Adrenal gland (tissue), 9 donors: ENCODE measurements at regions not wholly inside any gene's neighbourhood (a gene's known extent, or its start where the extent isn't known, plus 50 kb on each side); places are given as distances from the start of the nearest gene placed in this dataset.

Source experiments
- DNase-seq, 7 donors: peaks; one replicate each; pipeline ENCODE4 v3.0.0-alpha.2; 2019 to 2020
- H3K27ac ChIP-seq, 5 donors: fragments of 200-600 bp; sonication (generic) in 4 of 5; 1 replicate in 3 of 5; 2 replicates in 2 of 5; pipeline versions ENCODE4 v1.5.1 to v1.8.0; 2016 to 2020; ENCODE audit warnings: mild to moderate bottlenecking in 1 of 5
- H3K27me3 ChIP-seq: fragments of 200-600 bp; 2 replicates; pipeline ENCODE4 v1.8.0; 2021
- H3K36me3 ChIP-seq, 2 donors: fragments of 200-600 bp; replicated peaks in 1 of 2; 1 replicate in 1 of 2; 2 replicates in 1 of 2; pipeline versions ENCODE4 v1.5.1 to v1.8.0; 2018 to 2022
- H3K4me1 ChIP-seq, 2 donors: fragments of 200-600 bp; replicated peaks in 1 of 2; 1 replicate in 1 of 2; 2 replicates in 1 of 2; pipeline versions ENCODE4 v1.5.1 to v1.8.0; 2018 to 2021
- H3K4me3 ChIP-seq, 4 donors: fragments of 200-600 bp; sonication (generic) in 3 of 4; one replicate each; pipeline ENCODE4 v1.5.1; 2016 to 2018
- H3K9me3 ChIP-seq, 3 donors: fragments of 200-600 bp; sonication (generic) in 1 of 3; replicated peaks in 1 of 3; 1 replicate in 2 of 3; 2 replicates in 1 of 3; pipeline versions ENCODE4 v1.5.1 to v1.8.0; 2016 to 2021
- POLR2A ChIP-seq, 2 donors: fragments of 450-650 bp; IDR thresholded peaks; one replicate each; pipeline ENCODE4 v1.6.1; 2017; ENCODE audit warnings: antibody characterized with exemption in 2 of 2, mild to moderate bottlenecking in 2 of 2, moderate library complexity in 1 of 2
- WGBS, 4 donors: extraction: QIAGEN DNeasy Blood & Tissue Kit in 2 of 4; methylation state at CpG; one replicate each; pipeline versions ENCODE4 v1.1.5 to v1.1.7; 2013 to 2017; 5-methylcytosine and 5-hydroxymethylcytosine counted together
- intact Hi-C, 2 donors: fragments of 100-400 bp; cut with DNase I; formaldehyde crosslinking; loops; one replicate each; pipeline versions ENCODE4 v1.14.1 to v1.15.0; 2022 to 2023
- TF ChIP-seq, protein P1 (sequence below), 6 experiments: fragments of 450-650 bp in 4 of 6; fragments of 200-600 bp in 2 of 6; sonication (generic) in 1 of 6; IDR thresholded peaks; 1 replicate in 5 of 6; 2 replicates in 1 of 6; pipeline versions ENCODE4 v1.5.1 to v1.8.0; 2016 to 2021; ENCODE audit warnings: antibody characterized with exemption in 6 of 6, mild to moderate bottlenecking in 2 of 6, moderate library complexity in 1 of 6
- donor health status: healthy with polysubstance abuse.
- donor health status: Bipolar disorder and iron deficiency.
- donor health status: DM: yes; HTN: yes; CAD: no.
- donor health status: DM: no; HTN: no; CAD: no.
- donor health status: DM: no; HTN: no; CAD: no.

DNA sequence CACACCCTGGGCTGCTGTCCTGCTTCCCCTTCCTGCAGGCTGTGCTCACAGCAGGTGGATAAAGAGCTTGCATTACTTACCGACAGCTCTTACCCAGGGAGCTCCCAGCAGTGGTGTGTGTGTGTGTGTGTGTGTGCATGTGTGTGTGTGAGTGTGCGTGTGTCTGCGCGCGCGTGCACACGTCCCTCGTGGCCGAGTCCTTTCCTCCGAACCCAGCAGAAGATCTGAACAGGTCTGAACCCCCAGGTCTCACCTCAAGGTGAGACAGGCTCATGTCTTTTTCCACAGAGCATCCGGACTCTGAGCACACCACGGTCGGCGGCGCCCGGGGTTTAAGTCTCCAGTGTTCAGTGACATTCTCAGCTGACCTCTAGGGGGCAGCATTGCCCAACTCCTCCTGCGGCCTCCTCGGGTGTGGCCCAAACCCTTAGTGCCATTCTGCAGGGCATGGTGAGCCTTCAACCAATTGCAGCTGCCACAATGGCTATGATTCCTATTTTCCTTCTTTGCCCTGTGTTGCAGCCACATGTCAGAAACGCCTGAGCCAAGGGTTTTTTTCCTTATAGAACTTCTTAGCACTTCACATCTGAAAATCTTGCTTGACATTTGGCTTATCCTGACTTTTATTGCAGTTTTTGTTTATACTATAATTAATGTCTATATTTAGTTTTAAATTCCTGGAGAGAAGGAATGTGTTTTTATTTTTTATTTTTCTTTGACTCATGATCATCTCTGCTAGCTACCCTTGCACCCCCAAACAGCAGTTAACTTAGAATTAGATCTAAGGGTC, 64.1 kb upstream of the KLHL25 start:
- intact Hi-C loops = loop anchor here in 1 of 2 donors (10.0 kb wide), 1 partner anchor 1746 kb away; no protein-coding TSS in a partner anchor
- peaks cover 12% of the 10 kb centered on the region for H3K27me3 ChIP-seq
- 4 to 15% (median 9%) methylated on average over 8 to 19 of the region's 19 CpGs for WGBS, 4 donors
- H3K4me3 ChIP-seq = no peak overlapping the region
- no peak for TF ChIP-seq POLR2A (IDR thresholded peaks at IDR 0.05)
- TF ChIP-seq, protein P1, sequence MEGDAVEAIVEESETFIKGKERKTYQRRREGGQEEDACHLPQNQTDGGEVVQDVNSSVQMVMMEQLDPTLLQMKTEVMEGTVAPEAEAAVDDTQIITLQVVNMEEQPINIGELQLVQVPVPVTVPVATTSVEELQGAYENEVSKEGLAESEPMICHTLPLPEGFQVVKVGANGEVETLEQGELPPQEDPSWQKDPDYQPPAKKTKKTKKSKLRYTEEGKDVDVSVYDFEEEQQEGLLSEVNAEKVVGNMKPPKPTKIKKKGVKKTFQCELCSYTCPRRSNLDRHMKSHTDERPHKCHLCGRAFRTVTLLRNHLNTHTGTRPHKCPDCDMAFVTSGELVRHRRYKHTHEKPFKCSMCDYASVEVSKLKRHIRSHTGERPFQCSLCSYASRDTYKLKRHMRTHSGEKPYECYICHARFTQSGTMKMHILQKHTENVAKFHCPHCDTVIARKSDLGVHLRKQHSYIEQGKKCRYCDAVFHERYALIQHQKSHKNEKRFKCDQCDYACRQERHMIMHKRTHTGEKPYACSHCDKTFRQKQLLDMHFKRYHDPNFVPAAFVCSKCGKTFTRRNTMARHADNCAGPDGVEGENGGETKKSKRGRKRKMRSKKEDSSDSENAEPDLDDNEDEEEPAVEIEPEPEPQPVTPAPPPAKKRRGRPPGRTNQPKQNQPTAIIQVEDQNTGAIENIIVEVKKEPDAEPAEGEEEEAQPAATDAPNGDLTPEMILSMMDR (IDR thresholded peaks at IDR 0.05) = peak; percentile 50 to 79 (median 66)
- H3K9me3 ChIP-seq = no peaks in the 10 kb centered on the region
- H3K36me3 ChIP-seq = no peaks in the 10 kb centered on the region
- DNase-seq = peak; percentile 63 to 82 (median 74)
- H3K4me1 ChIP-seq = no peaks in the 10 kb centered on the region
- H3K27ac ChIP-seq = no peak overlapping the region

DNA sequence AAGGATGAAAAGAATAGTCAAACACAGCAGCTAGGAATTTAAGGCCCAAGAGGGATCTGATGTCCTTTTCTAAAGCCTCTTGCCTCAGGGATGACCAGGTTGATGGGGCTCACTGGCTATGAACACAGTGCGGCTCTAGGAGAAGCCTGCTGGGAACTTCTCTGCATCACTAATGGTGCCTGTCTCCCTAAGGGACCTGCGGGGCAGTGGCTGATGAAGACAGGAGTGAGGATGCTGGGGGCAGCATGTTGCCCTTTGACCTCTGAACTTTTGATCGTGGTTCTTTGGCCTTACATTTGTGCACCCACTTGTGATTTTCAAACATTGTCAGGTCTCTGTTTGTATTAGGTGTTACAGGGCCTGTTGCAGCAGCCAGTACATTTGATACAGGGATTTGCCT, 64.9 kb upstream of the KLHL25 start:
- Histone ChIP-seq H3K36me3 (no peaks in the 10 kb centered on the region), H3K4me3 (no peak overlapping the region), H3K4me1 (no peaks in the 10 kb centered on the region), H3K27ac (no peak overlapping the region), H3K27me3 (peaks cover 12% of the 10 kb centered on the region), H3K9me3 (no peaks in the 10 kb centered on the region)
- TF ChIP-seq POLR2A (IDR thresholded peaks at IDR 0.05) = no peak
- TF ChIP-seq, protein P1 (IDR thresholded peaks at IDR 0.05) = no peak
- 56 to 72% (median 71%) methylated on average over 2 to 3 of the region's 3 CpGs for WGBS, 4 donors
- intact Hi-C loops = loop anchor here in 1 of 2 donors (10.0 kb wide), 1 partner anchor 1745 kb away; no protein-coding TSS in a partner anchor
- DNase-seq = peak in 1 of 7 donors; percentile 17

DNA sequence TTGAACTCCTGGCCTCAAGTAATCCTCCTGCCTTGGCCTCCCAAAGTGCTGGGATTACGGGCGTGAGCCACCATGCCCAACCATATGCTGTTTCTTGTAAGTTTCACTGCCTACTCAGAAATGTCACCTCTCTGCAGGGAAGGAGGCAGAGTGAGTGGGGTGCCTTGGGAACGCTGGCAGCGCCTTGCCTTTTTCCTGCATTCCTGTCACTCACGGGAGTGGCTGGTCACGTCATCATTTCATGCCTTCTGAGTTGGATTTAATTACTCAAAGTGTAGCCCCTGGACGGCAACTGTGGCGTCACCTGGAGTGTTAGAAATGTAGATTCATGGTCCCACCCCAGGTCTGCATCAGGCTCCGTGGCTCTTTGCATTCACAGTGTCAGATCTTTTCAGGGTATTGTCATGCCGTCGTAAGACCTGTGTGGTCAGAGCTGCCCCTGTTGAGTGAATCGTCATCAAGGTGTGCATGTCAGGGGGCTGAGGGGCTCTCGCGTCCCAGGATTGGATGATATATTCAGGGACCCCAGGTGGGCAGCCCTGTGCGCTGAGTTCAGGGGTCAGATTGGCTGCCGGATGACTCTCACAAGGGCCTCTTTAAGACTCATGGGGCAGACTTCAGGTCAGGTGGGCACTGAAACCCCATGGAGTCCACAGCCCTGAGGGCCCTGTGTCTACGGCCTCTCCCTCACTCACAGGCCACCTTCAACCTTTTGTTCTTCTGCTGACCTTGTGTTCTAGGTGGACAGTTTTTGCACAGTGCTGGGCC, 65.9 kb upstream of the KLHL25 start:
- whole genome bisulfite sequencing, 4 donors = 84 to 88% (median 87%) methylated on average over 12 to 17 of the region's 17 CpGs
- no peaks in the 10 kb centered on the region for H3K36me3 ChIP-seq
- no peaks in the 10 kb centered on the region for H3K9me3 ChIP-seq
- no peaks in the 10 kb centered on the region for H3K4me1 ChIP-seq
- H3K27ac ChIP-seq = no peak overlapping the region
- intact Hi-C loops = no loop called here
- no peak overlapping the region for H3K4me3 ChIP-seq
- peak in 1 of 7 donors; percentile 42 for DNase-seq
- TF ChIP-seq, protein P1 (IDR thresholded peaks at IDR 0.05) = no peak
- no peak for TF ChIP-seq POLR2A (IDR thresholded peaks at IDR 0.05)
- peaks cover 12% of the 10 kb centered on the region for H3K27me3 ChIP-seq

DNA sequence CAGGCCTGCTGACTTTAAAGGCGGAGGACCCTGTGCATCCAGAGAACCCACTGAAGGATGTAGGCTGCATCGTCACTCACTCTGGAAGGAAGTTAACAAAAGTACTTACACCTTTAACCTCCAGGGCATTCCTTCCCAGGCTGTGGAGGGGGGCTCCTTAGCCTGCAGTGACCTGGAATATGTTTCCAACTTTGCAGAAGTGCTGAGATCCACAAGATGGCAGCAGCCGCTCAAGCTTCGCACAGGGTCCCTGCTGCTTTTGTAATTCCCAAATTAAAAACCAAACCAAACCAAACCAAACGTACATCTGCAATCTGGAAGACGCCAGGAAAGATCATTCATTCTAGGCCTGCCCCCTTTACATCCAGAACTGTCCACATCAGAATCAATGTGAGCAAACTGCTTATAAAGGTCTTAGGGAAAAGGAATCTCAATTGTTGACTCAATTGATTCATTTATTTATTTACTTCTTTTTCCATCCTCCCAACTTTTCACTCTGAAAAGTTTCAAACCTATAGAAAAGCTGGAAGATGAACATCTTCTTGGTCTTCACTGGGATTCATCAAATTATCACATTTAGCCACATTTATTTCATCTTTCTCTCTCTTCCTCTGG, 70.5 kb upstream of the KLHL25 start:
- WGBS, 4 donors = 13 to 17% (median 13%) methylated on average over 6 of the region's 6 CpGs
- H3K9me3 ChIP-seq = no peaks in the 10 kb centered on the region
- peak; percentile 39 to 60 (median 49) for DNase-seq
- TF ChIP-seq POLR2A (IDR thresholded peaks at IDR 0.05) = no peak
- TF ChIP-seq, protein P1 (IDR thresholded peaks at IDR 0.05) = peak; percentile 39 to 70 (median 56)
- intact Hi-C loops = no loop called here
- H3K27me3 ChIP-seq = peaks cover 6% of the 10 kb centered on the region
- H3K27ac ChIP-seq = no peak overlapping the region
- H3K4me3 ChIP-seq = no peak overlapping the region
- H3K36me3 ChIP-seq = no peaks in the 10 kb centered on the region
- H3K4me1 ChIP-seq = no peaks in the 10 kb centered on the region
